ENCODE measurements at regions not wholly inside any gene's neighbourhood (a gene's known extent, or its start where the extent isn't known, plus 50 kb on each side); places are given as distances from the start of the nearest gene placed in this dataset.

GRCh38 chr11:71108013-71108865 lies 144.1 kb downstream of the SHANK2 start:
- no peak for DNase-seq (ENCODE audit: extremely low read depth, low read depth)
- TF ChIP-seq CTCF (IDR thresholded peaks at IDR 0.05; ENCODE audit: low read depth, low read length): no peak

DNA sequence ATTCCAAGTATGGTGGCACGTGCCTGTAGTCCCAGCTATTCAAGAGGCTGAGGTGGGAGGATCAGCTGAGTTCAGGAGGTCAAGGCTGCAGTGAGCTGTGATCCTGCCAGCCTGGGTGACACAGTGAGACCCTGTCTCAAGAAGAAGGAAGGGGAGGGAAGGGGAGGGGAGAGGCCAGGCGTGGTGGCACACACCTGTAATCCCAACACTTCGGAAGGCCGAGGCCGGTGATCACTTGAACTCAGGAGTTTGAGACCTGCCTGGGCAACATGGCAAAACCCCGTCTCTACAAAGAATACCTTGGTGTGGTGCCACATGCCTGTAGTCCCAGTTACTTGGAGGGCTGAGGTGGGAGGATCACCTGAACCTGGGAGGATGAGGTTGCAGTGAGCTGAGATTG lies 145.7 kb downstream of the SHANK2 start:
- TF ChIP-seq CTCF (IDR thresholded peaks at IDR 0.05; ENCODE audit: low read depth, low read length): no peak
- no peak for DNase-seq (ENCODE audit: extremely low read depth, low read depth)

GRCh38 chr11:71103266-71103665 lies 149.1 kb downstream of the SHANK2 start:
- no peak for TF ChIP-seq CTCF (IDR thresholded peaks at IDR 0.05; ENCODE audit: low read depth, low read length)

DNA sequence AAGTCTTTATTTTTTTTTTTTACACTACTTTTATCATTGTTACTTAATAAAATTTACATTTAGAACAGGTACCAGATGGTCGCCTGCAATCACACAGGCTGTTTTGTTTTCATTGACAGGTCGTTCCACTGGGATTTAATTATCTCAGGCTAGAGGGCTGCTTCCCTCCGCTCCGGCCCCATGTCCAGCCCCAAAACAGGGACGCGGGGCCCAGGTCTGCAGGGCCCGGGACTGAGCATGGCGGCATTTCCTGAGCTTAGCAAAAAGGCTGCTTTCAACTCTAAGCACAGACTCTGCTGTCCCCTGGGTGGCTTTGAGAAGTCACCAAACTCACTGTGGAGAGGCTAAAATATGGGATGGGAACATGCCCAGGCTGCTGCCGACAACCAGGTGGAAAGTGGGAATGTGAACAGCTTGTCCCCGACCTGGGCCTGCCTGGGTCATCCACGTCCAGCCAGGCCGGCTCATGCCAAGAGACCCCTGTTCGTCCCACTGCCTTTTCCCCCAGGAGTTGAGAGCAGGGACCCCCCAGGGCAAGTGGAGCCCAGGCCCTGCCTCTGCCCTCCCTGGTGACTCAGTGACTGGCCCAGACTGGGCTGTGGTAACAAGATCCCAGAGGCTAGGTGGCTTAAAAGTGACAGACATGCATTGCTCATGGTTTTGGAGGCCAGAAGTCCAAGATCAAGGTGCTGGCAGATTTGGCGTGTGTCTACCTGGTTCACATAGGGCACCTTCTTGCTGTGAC lies 150.0 kb downstream of the SHANK2 start:
- no peak for TF ChIP-seq CTCF (IDR thresholded peaks at IDR 0.05; ENCODE audit: low read depth, low read length)
- no peak for DNase-seq (ENCODE audit: extremely low read depth, low read depth)

More at GRCh38 chr11:71103266-71103665, 149.1 kb downstream of the SHANK2 start:
- no peak for DNase-seq (ENCODE audit: extremely low read depth, low read depth)

GRCh38 chr11:71101606-71102005 lies 150.8 kb downstream of the SHANK2 start:
- no peak for DNase-seq (ENCODE audit: extremely low read depth, low read depth)
- TF ChIP-seq CTCF (IDR thresholded peaks at IDR 0.05; ENCODE audit: low read depth, low read length): no peak

- TF ChIP-seq CTCF (IDR thresholded peaks at IDR 0.05; ENCODE audit: low read depth, low read length): no peak
- no peak for DNase-seq (ENCODE audit: extremely low read depth, low read depth)
Observed at GRCh38 chr11:71101046-71101445, 151.3 kb downstream of the SHANK2 start.

DNA sequence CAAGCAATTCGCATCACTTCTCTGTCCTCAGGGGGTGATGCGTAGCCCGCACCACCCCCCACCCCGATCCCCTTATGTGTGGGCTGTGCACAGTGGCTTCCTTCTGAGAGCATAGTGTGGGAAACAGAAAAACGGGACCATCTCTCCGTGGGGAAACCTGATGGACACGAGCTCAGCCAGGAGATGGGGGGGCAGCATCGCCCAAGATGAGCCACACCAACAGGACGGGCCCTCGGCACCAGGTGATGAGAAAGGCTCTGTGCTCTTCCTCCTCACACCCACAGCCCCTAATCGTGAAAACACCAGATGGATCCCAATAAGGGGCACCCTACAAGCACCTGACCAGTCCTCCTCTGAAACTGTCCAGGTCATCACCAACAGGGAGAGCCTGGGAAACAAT lies 153.6 kb downstream of the SHANK2 start:
- DNase-seq (ENCODE audit: extremely low read depth, low read depth): no peak
- no peak for TF ChIP-seq CTCF (IDR thresholded peaks at IDR 0.05; ENCODE audit: low read depth, low read length)

Data from AG09319 (cell line).